Progenitor cell of endocrine pancreas (in vitro differentiated cells): ENCODE measurements at regions not wholly inside any gene's neighbourhood (a gene's known extent, or its start where the extent isn't known, plus 50 kb on each side); places are given as distances from the start of the nearest gene placed in this dataset.

Source experiments
- DNase-seq: peaks from one replicate; pipeline ENCODE4 v3.0.0; 2021; ENCODE audit warnings: low spot score; ENCODE audit not compliant: unreplicated experiment
- H3K27ac Mint-ChIP-seq: 2 replicates; pipeline ENCODE4 v1.8.0; 2021; ENCODE audit warnings: mild to moderate bottlenecking, moderate library complexity, mixed read lengths
- H3K27me3 Mint-ChIP-seq: 2 replicates; pipeline ENCODE4 v1.8.0; 2021; ENCODE audit warnings: mixed read lengths
- H3K36me3 Mint-ChIP-seq: 2 replicates; pipeline ENCODE4 v1.8.0; 2022; ENCODE audit warnings: mixed read lengths; ENCODE audit not compliant: insufficient read depth
- H3K4me1 Mint-ChIP-seq: 2 replicates; pipeline ENCODE4 v1.8.0; 2021; ENCODE audit warnings: low read depth, mixed read lengths
- H3K4me3 Mint-ChIP-seq: 2 replicates; pipeline ENCODE4 v1.8.0; 2021; ENCODE audit warnings: low read depth, mild to moderate bottlenecking, moderate library complexity, mixed read lengths
- H3K9me3 Mint-ChIP-seq: 2 replicates; pipeline ENCODE4 v1.8.0; 2021; ENCODE audit warnings: low read depth, mixed read lengths
- TF ChIP-seq, protein P1 (sequence below): fragments of 200-600 bp; sonication (generic); IDR thresholded peaks from one replicate; pipeline ENCODE4 v1.5.0; 2021; ENCODE audit warnings: antibody characterized with exemption, mild to moderate bottlenecking; ENCODE audit not compliant: unreplicated experiment

- DNase-seq, result no peak
- Mint-ChIP-seq H3K36me3 (peaks cover 5% of the 10 kb centered on the region), H3K4me3 (no peak overlapping the region), H3K27me3 (peaks cover 3% of the 10 kb centered on the region), H3K27ac (no peak overlapping the region), H3K9me3 (peaks cover 13% of the 10 kb centered on the region), H3K4me1 (no peaks in the 10 kb centered on the region)
- TF ChIP-seq, protein P1, sequence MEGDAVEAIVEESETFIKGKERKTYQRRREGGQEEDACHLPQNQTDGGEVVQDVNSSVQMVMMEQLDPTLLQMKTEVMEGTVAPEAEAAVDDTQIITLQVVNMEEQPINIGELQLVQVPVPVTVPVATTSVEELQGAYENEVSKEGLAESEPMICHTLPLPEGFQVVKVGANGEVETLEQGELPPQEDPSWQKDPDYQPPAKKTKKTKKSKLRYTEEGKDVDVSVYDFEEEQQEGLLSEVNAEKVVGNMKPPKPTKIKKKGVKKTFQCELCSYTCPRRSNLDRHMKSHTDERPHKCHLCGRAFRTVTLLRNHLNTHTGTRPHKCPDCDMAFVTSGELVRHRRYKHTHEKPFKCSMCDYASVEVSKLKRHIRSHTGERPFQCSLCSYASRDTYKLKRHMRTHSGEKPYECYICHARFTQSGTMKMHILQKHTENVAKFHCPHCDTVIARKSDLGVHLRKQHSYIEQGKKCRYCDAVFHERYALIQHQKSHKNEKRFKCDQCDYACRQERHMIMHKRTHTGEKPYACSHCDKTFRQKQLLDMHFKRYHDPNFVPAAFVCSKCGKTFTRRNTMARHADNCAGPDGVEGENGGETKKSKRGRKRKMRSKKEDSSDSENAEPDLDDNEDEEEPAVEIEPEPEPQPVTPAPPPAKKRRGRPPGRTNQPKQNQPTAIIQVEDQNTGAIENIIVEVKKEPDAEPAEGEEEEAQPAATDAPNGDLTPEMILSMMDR, result no peak
Observed at GRCh38 chr7:116128139-116128538, 82.2 kb upstream of the TES start.

GRCh38 chr7:116135306-116135705, 75.0 kb upstream of the TES start:
- Mint-ChIP-seq H3K4me3 (no peak overlapping the region), H3K27me3 (peaks cover 2% of the 10 kb centered on the region), H3K4me1 (peaks cover 20% of the 10 kb centered on the region), H3K36me3 (no peaks in the 10 kb centered on the region), H3K9me3 (no peaks in the 10 kb centered on the region), H3K27ac (no peak overlapping the region)
- TF ChIP-seq, protein P1, result no peak
- no peak for DNase-seq

GRCh38 chr7:116138202-116138801, 72.0 kb upstream of the TES start:
- Mint-ChIP-seq H3K9me3 (no peaks in the 10 kb centered on the region), H3K4me1 (peaks cover 26% of the 10 kb centered on the region), H3K27me3 (peaks cover 2% of the 10 kb centered on the region), H3K4me3 (no peak overlapping the region), H3K27ac (no peak overlapping the region), H3K36me3 (no peaks in the 10 kb centered on the region)
- TF ChIP-seq, protein P1, result peak; percentile 91
- no peak for DNase-seq

DNA sequence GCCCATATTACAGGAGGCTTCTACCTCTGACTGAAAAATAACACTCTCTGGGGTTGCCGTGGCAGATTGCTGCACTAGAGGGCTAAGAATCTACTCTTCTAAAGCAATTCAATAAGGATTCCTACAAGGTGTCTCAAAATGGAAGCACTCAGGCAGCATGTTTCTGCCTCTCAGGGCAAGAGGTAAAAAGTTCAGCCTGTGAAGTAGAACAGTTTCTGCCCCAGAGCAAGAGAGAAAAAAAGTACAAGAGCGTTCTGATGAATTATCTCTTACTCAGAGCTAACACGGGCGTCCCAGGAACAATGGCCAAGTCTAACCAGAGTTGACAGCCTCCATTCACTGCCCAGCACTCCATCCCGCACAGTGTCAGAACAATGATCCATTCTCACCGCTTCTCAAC, 71.3 kb upstream of the TES start:
- TF ChIP-seq, protein P1, result no peak
- H3K27me3 Mint-ChIP-seq, result peaks cover 2% of the 10 kb centered on the region
- no peak for DNase-seq
- H3K36me3 Mint-ChIP-seq, result no peaks in the 10 kb centered on the region
- peaks cover 23% of the 10 kb centered on the region for H3K4me1 Mint-ChIP-seq
- no peaks in the 10 kb centered on the region for H3K9me3 Mint-ChIP-seq
- no peak overlapping the region for H3K4me3 Mint-ChIP-seq
- H3K27ac Mint-ChIP-seq, result peak overlapping the region; percentile 28

GRCh38 chr7:116139807-116140206, 70.5 kb upstream of the TES start:
- TF ChIP-seq, protein P1, result no peak
- Mint-ChIP-seq H3K4me3 (no peak overlapping the region), H3K9me3 (no peaks in the 10 kb centered on the region), H3K4me1 (peaks cover 23% of the 10 kb centered on the region), H3K27me3 (peaks cover 6% of the 10 kb centered on the region), H3K27ac (no peak overlapping the region), H3K36me3 (no peaks in the 10 kb centered on the region)
- no peak for DNase-seq
